OCI-LY7 (cell line): ENCODE measurements at regions not wholly inside any gene's neighbourhood (a gene's known extent, or its start where the extent isn't known, plus 50 kb on each side); places are given as distances from the start of the nearest gene placed in this dataset.

ENCODE experiments used
- BruUV-seq: library from RNA; stranded (reverse); fragments of 400-500 nt; replicated peaks from 2 replicates; lab custom pipeline; 2021; lab: Mats Ljungman, UMichigan
- CTCF ChIA-PET: fragments of 300-600 bp; sonication (Branson Sonifier 250); formaldehyde crosslinking; loops from one replicate; lab custom pipeline; 2022; ENCODE audit warnings: antibody characterized with exemption; ENCODE audit not compliant: unreplicated experiment; lab: Charles Lee
- POLR2A ChIA-PET: fragments of 300-600 bp; sonication (Branson Sonifier 250); formaldehyde crosslinking; loops from one replicate; lab custom pipeline; 2022; ENCODE audit warnings: antibody characterized with exemption; lab: Charles Lee
- DNase-seq: peaks from one replicate; pipeline ENCODE4 v3.0.0-alpha.2; 2015; ENCODE audit warnings: low spot score
- H2AFZ ChIP-seq: fragments of 200-600 bp; sonication (generic), shearing (Covaris generic); 2 replicates; pipeline ENCODE4 v1.6.1; 2014; ENCODE audit warnings: mild to moderate bottlenecking, antibody characterized with exemption, low read length, moderate library complexity
- H3K27ac ChIP-seq: fragments of 200-600 bp; sonication (generic); 2 replicates; pipeline ENCODE4 v1.5.1; 2014; ENCODE audit warnings: mixed run types, low read depth, mild to moderate bottlenecking, moderate library complexity, low read length, inconsistent platforms; ENCODE audit not compliant: poor library complexity, severe bottlenecking
- H3K36me3 ChIP-seq: fragments of 200-600 bp; sonication (generic); 2 replicates; pipeline ENCODE4 v1.6.1; 2014; ENCODE audit warnings: mild to moderate bottlenecking, antibody characterized with exemption, low read length, moderate library complexity, mixed read lengths; ENCODE audit not compliant: insufficient read depth
- H3K4me1 ChIP-seq: fragments of 200-600 bp; sonication (generic); 2 replicates; pipeline ENCODE4 v1.5.1; 2014; ENCODE audit warnings: mild to moderate bottlenecking, low read length; ENCODE audit not compliant: insufficient read depth, poor library complexity, severe bottlenecking
- H3K4me2 ChIP-seq: fragments of 200-600 bp; sonication (generic); 2 replicates; pipeline ENCODE4 v1.6.1; 2014; ENCODE audit warnings: mild to moderate bottlenecking, low read length
- H3K4me3 ChIP-seq: fragments of 200-600 bp; sonication (generic); 2 replicates; pipeline ENCODE4 v1.5.1; 2014; ENCODE audit warnings: mild to moderate bottlenecking, low read depth, low read length; ENCODE audit not compliant: poor library complexity, severe bottlenecking
- H3K79me2 ChIP-seq: fragments of 200-600 bp; sonication (generic); 2 replicates; pipeline ENCODE4 v1.6.1; 2016; ENCODE audit warnings: low read depth, mild to moderate bottlenecking, low read length, moderate library complexity, mixed read lengths; ENCODE audit not compliant: insufficient read depth
- H3K9me2 ChIP-seq: fragments of 200-600 bp; sonication (generic); 2 replicates; pipeline ENCODE4 v1.6.1; 2016; ENCODE audit warnings: mild to moderate bottlenecking, low read length, mixed read lengths; ENCODE audit not compliant: insufficient read depth
- H3K9me3 ChIP-seq: fragments of 200-600 bp; sonication (generic); 2 replicates; pipeline ENCODE4 v1.6.1; 2014; ENCODE audit warnings: mild to moderate bottlenecking, mixed run types, low read length, mixed read lengths
- H4K20me1 ChIP-seq: fragments of 200-600 bp; sonication (generic); 2 replicates; pipeline ENCODE4 v1.6.1; 2014; ENCODE audit warnings: mild to moderate bottlenecking, antibody characterized with exemption, low read length, moderate library complexity, mixed read lengths; ENCODE audit not compliant: insufficient read depth
- CTCF ChIP-seq: fragments of 200-600 bp; sonication (generic); conservative IDR thresholded peaks from 2 replicates; pipeline ENCODE4 v1.5.1; 2014; ENCODE audit warnings: mild to moderate bottlenecking, antibody characterized with exemption, low read length, moderate library complexity, mixed read lengths
- EZH2phosphoT487 ChIP-seq: fragments of 200-600 bp; sonication (generic); IDR thresholded peaks from 2 replicates; pipeline ENCODE4 v1.6.1; 2018; ENCODE audit warnings: low read depth, borderline replicate concordance, mild to moderate bottlenecking, mixed run types, antibody characterized with exemption, low read length, moderate library complexity, mixed read lengths
- intact Hi-C: fragments of 100-400 bp; cut with micrococcal nuclease; formaldehyde crosslinking; loops from one replicate; pipeline ENCODE4 v1.10.0; 2022; ENCODE audit not compliant: unreplicated experiment

GRCh38 chr16:86062271-86062965 lies 163.5 kb downstream of the IRF8 start:
- H3K4me2 ChIP-seq, result no peak overlapping the region
- CTCF ChIA-PET, result no interaction called here
- no peaks in the 10 kb centered on the region for H3K79me2 ChIP-seq
- DNase-seq, result no peak
- H3K9me2 ChIP-seq, result no peaks in the 10 kb centered on the region
- no peaks in the 10 kb centered on the region for H4K20me1 ChIP-seq
- TF ChIP-seq CTCF (no peak), EZH2phosphoT487 (no peak)
- H3K4me1 ChIP-seq, result no peaks in the 10 kb centered on the region
- no peak overlapping the region for H2AFZ ChIP-seq
- POLR2A ChIA-PET, result no interaction called here
- no TSS peak for BruUV-seq
- H3K4me3 ChIP-seq, result no peak overlapping the region
- intact Hi-C loops, result no loop called here
- no peak overlapping the region for H3K27ac ChIP-seq
- H3K36me3 ChIP-seq, result no peaks in the 10 kb centered on the region
- no peaks in the 10 kb centered on the region for H3K9me3 ChIP-seq

- Histone ChIP-seq H3K36me3 (no peaks in the 10 kb centered on the region), H4K20me1 (no peaks in the 10 kb centered on the region), H3K9me2 (no peaks in the 10 kb centered on the region), H2AFZ (no peak overlapping the region), H3K4me3 (no peak overlapping the region), H3K27ac (no peak overlapping the region), H3K79me2 (no peaks in the 10 kb centered on the region), H3K4me1 (no peaks in the 10 kb centered on the region), H3K9me3 (no peaks in the 10 kb centered on the region), H3K4me2 (no peak overlapping the region)
- TF ChIP-seq EZH2phosphoT487 (no peak), CTCF (no peak)
- no peak for DNase-seq
- BruUV-seq, result no TSS peak
- ChIA-PET CTCF (no interaction called here), POLR2A (no interaction called here)
- intact Hi-C loops, result no loop called here
Observed at GRCh38 chr16:86063760-86064405, 164.9 kb downstream of the IRF8 start.
